ENCODE measurements at regions not wholly inside any gene's neighbourhood (a gene's known extent, or its start where the extent isn't known, plus 50 kb on each side); places are given as distances from the start of the nearest gene placed in this dataset.

DNA sequence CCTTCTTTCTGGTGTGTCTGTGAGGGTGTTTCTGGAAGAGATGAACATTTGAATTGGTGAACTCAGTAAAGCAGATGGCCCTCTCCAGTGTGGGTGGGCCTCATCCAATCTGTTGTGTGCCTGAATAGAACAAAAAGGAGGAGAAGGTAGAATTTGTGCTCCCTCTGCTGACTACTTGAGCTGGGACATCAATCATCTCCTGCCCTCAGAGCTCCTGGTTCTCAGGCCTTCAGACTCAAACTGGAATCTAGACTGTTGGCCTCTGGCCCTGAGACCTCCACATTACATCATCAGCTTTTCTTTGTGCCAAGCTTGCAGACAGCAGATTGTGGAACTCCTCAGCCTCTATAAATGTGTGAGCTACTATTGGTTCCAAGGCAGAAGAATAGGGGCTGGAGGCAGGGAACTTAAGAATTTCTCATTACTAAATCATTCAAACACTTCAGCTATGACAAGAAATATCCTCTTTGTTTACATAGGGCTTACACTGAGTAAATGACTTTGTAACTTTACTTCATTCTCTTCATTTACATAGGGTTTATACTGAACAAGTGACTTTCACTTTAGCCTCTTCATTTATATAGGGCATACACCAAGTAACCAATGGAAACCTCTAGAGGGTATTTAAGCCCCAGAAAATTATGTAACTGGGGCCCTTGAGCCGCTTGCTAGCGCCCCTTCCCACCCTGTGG lies 86.9 kb upstream of the NWD2 start:
- no peak for ATAC-seq (ENCODE audit: poor library complexity)
- intact Hi-C loops (cut with DNase I, micrococcal nuclease): no loop called here
- H3K27me3 Mint-ChIP-seq: no peaks in the 10 kb centered on the region

DNA sequence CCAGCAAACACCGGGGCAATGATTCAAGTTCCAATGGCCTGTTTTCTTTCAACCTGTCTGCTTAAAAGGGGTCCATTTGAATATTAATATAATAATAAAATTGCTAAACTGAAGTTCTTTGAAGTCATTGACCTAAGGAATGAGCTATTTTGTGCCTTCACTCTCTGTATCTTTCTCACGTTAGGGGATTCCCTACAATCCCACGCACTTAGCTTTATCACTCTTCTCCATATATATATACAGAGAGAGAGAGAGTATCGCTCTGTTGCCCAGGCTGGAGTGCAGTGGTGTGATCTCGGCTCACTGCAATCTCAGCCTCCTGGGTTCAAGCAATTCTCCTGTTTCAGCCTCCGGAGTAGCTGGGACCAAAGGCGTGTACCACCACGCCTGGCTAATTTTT lies 83.9 kb upstream of the NWD2 start:
- ChIA-PET CTCF (interaction anchor here (1.0 kb wide), 1 partner anchor 12 kb away, joined by 3 read pairs; no protein-coding TSS in a partner anchor), POLR2A (no interaction called here)
- Histone ChIP-seq H3K4me3 (ENCODE audit: low read length) (no peak overlapping the region), H3K9me3 (ENCODE audit: control insufficient read depth in 1 of 2, insufficient read depth in 1 of 2, low read length in 2 of 2) (no peaks in the 10 kb centered on the region), H3K27ac (ENCODE audit: low read depth in 1 of 2, low read length in 2 of 2) (no peak overlapping the region), H3K36me3 (ENCODE audit: insufficient read depth, low read length) (no peaks in the 10 kb centered on the region), H3K27me3 (ENCODE audit: control insufficient read depth in 1 of 2, insufficient read depth in 2 of 2, low read length in 2 of 2) (no peaks in the 10 kb centered on the region), H3K4me1 (ENCODE audit: insufficient read depth, low read length) (no peaks in the 10 kb centered on the region)
- Mint-ChIP-seq H3K4me1 (ENCODE audit: low read depth) (no peaks in the 10 kb centered on the region), H3K27me3 (no peaks in the 10 kb centered on the region), H3K27ac (no peak overlapping the region), H3K36me3 (ENCODE audit: low read depth) (no peaks in the 10 kb centered on the region), H3K9me3 (no peaks in the 10 kb centered on the region), H3K4me3 (no peak overlapping the region)
- no peak for ATAC-seq (ENCODE audit: poor library complexity)
- DNase-seq: no peak
- TF ChIP-seq CTCF (IDR thresholded peaks at IDR 0.05): no peak
- intact Hi-C loops (cut with DNase I, micrococcal nuclease): no loop called here

More for the DNA sequence above, 86.9 kb upstream of the NWD2 start:
- no peak for DNase-seq
- POLR2A ChIA-PET: no interaction called here
- no peaks in the 10 kb centered on the region for H3K4me1 ChIP-seq (ENCODE audit: insufficient read depth, low read length)
- no peak overlapping the region for H3K27ac Mint-ChIP-seq
- H3K4me3 Mint-ChIP-seq: no peak overlapping the region
- no peaks in the 10 kb centered on the region for H3K9me3 ChIP-seq (ENCODE audit: control insufficient read depth in 1 of 2, insufficient read depth in 1 of 2, low read length in 2 of 2)
- no peaks in the 10 kb centered on the region for H3K36me3 ChIP-seq (ENCODE audit: insufficient read depth, low read length)
- no peak overlapping the region for H3K27ac ChIP-seq (ENCODE audit: low read depth in 1 of 2, low read length in 2 of 2)
- no peak overlapping the region for H3K4me3 ChIP-seq (ENCODE audit: low read length)
- H3K36me3 Mint-ChIP-seq (ENCODE audit: low read depth): no peaks in the 10 kb centered on the region
- H3K9me3 Mint-ChIP-seq: no peaks in the 10 kb centered on the region
- CTCF ChIA-PET: no interaction called here
- no peak for TF ChIP-seq CTCF (IDR thresholded peaks at IDR 0.05)
- H3K4me1 Mint-ChIP-seq (ENCODE audit: low read depth): no peaks in the 10 kb centered on the region
- H3K27me3 ChIP-seq (ENCODE audit: control insufficient read depth in 1 of 2, insufficient read depth in 2 of 2, low read length in 2 of 2): no peaks in the 10 kb centered on the region

DNA sequence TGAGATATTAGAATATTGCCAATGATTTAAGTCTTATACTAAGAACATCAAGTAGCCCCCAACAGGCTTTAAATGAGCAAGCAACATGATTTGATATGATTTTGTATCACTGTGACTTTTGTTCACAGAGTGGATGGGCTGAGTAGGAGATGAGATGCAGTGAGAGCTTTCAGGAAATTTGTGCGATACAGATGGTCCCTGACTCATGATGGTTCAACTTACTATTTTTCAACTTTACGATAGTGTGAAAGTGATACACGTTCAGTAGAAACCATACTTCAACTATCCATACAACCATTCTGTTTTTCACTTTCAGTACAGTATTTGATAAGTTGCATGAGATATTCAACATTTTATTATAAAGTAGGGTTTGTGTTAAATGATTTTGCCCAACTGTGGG lies 78.7 kb upstream of the NWD2 start:
- CTCF ChIA-PET: no interaction called here
- DNase-seq (no peak), ATAC-seq (ENCODE audit: poor library complexity) (no peak)
- H3K4me1 Mint-ChIP-seq (ENCODE audit: low read depth): no peaks in the 10 kb centered on the region
- TF ChIP-seq CTCF (IDR thresholded peaks at IDR 0.05): no peak
- H3K9me3 Mint-ChIP-seq: no peaks in the 10 kb centered on the region
- no peak overlapping the region for H3K27ac Mint-ChIP-seq
- H3K36me3 ChIP-seq (ENCODE audit: insufficient read depth, low read length): no peaks in the 10 kb centered on the region
- intact Hi-C loops (cut with DNase I, micrococcal nuclease): no loop called here
- no peak overlapping the region for H3K27ac ChIP-seq (ENCODE audit: low read depth in 1 of 2, low read length in 2 of 2)
- no peaks in the 10 kb centered on the region for H3K4me1 ChIP-seq (ENCODE audit: insufficient read depth, low read length)
- H3K4me3 Mint-ChIP-seq: no peak overlapping the region
- POLR2A ChIA-PET: no interaction called here
- H3K27me3 ChIP-seq (ENCODE audit: control insufficient read depth in 1 of 2, insufficient read depth in 2 of 2, low read length in 2 of 2): no peaks in the 10 kb centered on the region
- H3K27me3 Mint-ChIP-seq: no peaks in the 10 kb centered on the region
- no peak overlapping the region for H3K4me3 ChIP-seq (ENCODE audit: low read length)
- no peaks in the 10 kb centered on the region for H3K9me3 ChIP-seq (ENCODE audit: control insufficient read depth in 1 of 2, insufficient read depth in 1 of 2, low read length in 2 of 2)
- H3K36me3 Mint-ChIP-seq (ENCODE audit: low read depth): no peaks in the 10 kb centered on the region

Measured in CD4-positive, alpha-beta T cell (primary cell).